HepG2 (cell line): ENCODE measurements at regions not wholly inside any gene's neighbourhood (a gene's known extent, or its start where the extent isn't known, plus 50 kb on each side); places are given as distances from the start of the nearest gene placed in this dataset.

ENCODE experiments used
- ATAC-seq: fragments of 200-7000 bp; cut with Tn5 transposase; 3 replicates; pipeline ENCODE4 v1.9.1; 2020; ENCODE audit warnings: mild to moderate bottlenecking, moderate library complexity
- BruUV-seq: library from RNA; stranded (reverse); fragments of 400-500 nt; replicated peaks from 2 replicates; lab custom pipeline; 2021; lab: Mats Ljungman, UMichigan
- CTCF ChIA-PET: fragments of 300-600 bp; formaldehyde crosslinking; extraction: SDS; loops from one replicate; lab custom pipeline; 2021; ENCODE audit warnings: low total read pairs, inconsistent platforms, low intra/inter-chr PET ratio; lab: Yijun Ruan, JAX
- POLR2A ChIA-PET: fragments of 350-600 bp; sonication (Branson Sonifier 250); formaldehyde crosslinking; loops from one replicate; lab custom pipeline; 2020; ENCODE audit warnings: antibody characterized with exemption, inconsistent platforms; lab: Yijun Ruan, JAX
- DNase-seq: peaks from one replicate; pipeline ENCODE4 v3.0.0-alpha.2; 2015; ENCODE audit warnings: low spot score
- FAIRE-seq: peaks from 3 replicates; lab custom pipeline; 2011; peaks lifted over from hg19 to GRCh38; lab: Jason Lieb, UNC
- H2AFZ ChIP-seq: one replicate; pipeline ENCODE4 v1.6.1; 2011; ENCODE audit warnings: low read length, inconsistent platforms
- H3K27ac ChIP-seq: fragments of 300-600 bp; 3 replicates; pipeline ENCODE4 v1.8.0; 2011; ENCODE audit warnings: mixed run types, mild to moderate bottlenecking, mixed read lengths, low read length, inconsistent platforms; ENCODE audit not compliant: insufficient read depth; ENCODE audit errors: extremely low read length
- H3K27me3 ChIP-seq, 2 experiments: fragments of 200-600 bp in 1 of 2; 2 replicates in 1 of 2; 3 replicates in 1 of 2; pipeline versions ENCODE4 v1.6.0 to v1.8.0; 2011; ENCODE audit warnings: low read length in 2 of 2, mild to moderate bottlenecking in 2 of 2, moderate library complexity in 2 of 2, inconsistent platforms in 1 of 2; ENCODE audit not compliant: insufficient read depth in 2 of 2, control insufficient read depth in 1 of 2
- H3K36me3 ChIP-seq, 2 experiments: fragments of 200-600 bp in 1 of 2; replicated peaks in 1 of 2; 2 replicates in 1 of 2; 3 replicates in 1 of 2; pipeline versions ENCODE4 v1.5.1 to v1.8.0; 2011; ENCODE audit warnings: low read length in 2 of 2, inconsistent platforms in 1 of 2; ENCODE audit not compliant: insufficient read depth in 2 of 2, control insufficient read depth in 1 of 2
- H3K4me1 ChIP-seq: 2 replicates; pipeline ENCODE4 v1.5.1; 2012; ENCODE audit warnings: low read length, inconsistent platforms; ENCODE audit not compliant: insufficient read depth
- H3K4me2 ChIP-seq: 2 replicates; pipeline ENCODE4 v1.6.0; 2011; ENCODE audit warnings: low read depth, low read length, inconsistent platforms
- H3K4me3 ChIP-seq, 3 experiments: fragments of 200-600 bp in 1 of 3; sonication (generic), shearing (Covaris generic) in 1 of 3; replicated peaks in 1 of 3; 2 replicates each; pipeline ENCODE4 v1.5.1; 2011 to 2016; ENCODE audit warnings: low read length in 3 of 3, inconsistent platforms in 2 of 3, low read depth in 2 of 3, mild to moderate bottlenecking in 2 of 3, control low read depth in 1 of 3, mixed read lengths in 1 of 3; ENCODE audit not compliant: insufficient read depth in 1 of 3
- H3K79me2 ChIP-seq: one replicate; pipeline ENCODE4 v1.6.1; 2011; ENCODE audit warnings: low read length, inconsistent platforms; ENCODE audit not compliant: insufficient read depth
- H3K9ac ChIP-seq: 2 replicates; pipeline ENCODE4 v1.6.0; 2011; ENCODE audit warnings: mild to moderate bottlenecking, low read depth, low read length, inconsistent platforms; ENCODE audit not compliant: insufficient read depth
- H3K9me3 ChIP-seq: 2 replicates; pipeline ENCODE4 v1.5.1; 2012; ENCODE audit warnings: mild to moderate bottlenecking, low read length
- H4K20me1 ChIP-seq: 2 replicates; pipeline ENCODE4 v1.6.0; 2011; ENCODE audit warnings: inconsistent platforms, mild to moderate bottlenecking, low read length, moderate library complexity; ENCODE audit not compliant: insufficient read depth
- DNMT3B ChIP-seq: conservative IDR thresholded peaks from 2 replicates; pipeline ENCODE4 v1.6.1; 2016; ENCODE audit warnings: missing biosample characterization, control low read depth
- ERF ChIP-seq: IDR thresholded peaks from 2 replicates; pipeline ENCODE4 v1.6.1; 2018; ENCODE audit warnings: missing biosample characterization, missing genetic modification reagents
- NFRKB ChIP-seq: fragments of 450-650 bp; IDR thresholded peaks from 2 replicates; pipeline ENCODE4 v1.6.1; 2017
- SMAD9 ChIP-seq: sonication (generic); formaldehyde crosslinking; IDR thresholded peaks from 2 replicates; pipeline ENCODE4 v1.5.1; 2020; ENCODE audit warnings: mild to moderate bottlenecking, missing genetic modification reagents
- YEATS2 ChIP-seq: sonication (generic); formaldehyde crosslinking; IDR thresholded peaks from 2 replicates; pipeline ENCODE4 v1.4.0; 2020; ENCODE audit warnings: missing genetic modification reagents, borderline replicate concordance
- ZFP36L1 ChIP-seq: sonication (generic); formaldehyde crosslinking; IDR thresholded peaks from 2 replicates; pipeline ENCODE4 v1.8.0; 2022; ENCODE audit warnings: mild to moderate bottlenecking, missing genetic modification reagents, moderate library complexity
- ZNF350 ChIP-seq: sonication (generic); formaldehyde crosslinking; IDR thresholded peaks from 2 replicates; pipeline ENCODE4 v1.4.0; 2020; ENCODE audit warnings: mild to moderate bottlenecking, low read depth, missing genetic modification reagents, borderline replicate concordance
- ZNF562 ChIP-seq: sonication (generic); formaldehyde crosslinking; IDR thresholded peaks from 2 replicates; pipeline ENCODE4 v1.8.0; 2022; ENCODE audit warnings: missing genetic modification reagents, borderline replicate concordance
- ZSCAN29 ChIP-seq: sonication (generic); formaldehyde crosslinking; conservative IDR thresholded peaks from 2 replicates; pipeline ENCODE4 v1.4.0; 2020; ENCODE audit warnings: mild to moderate bottlenecking, missing genetic modification reagents
- WGBS: methylation state at CpG from one replicate; pipeline ENCODE4 v1.1.6; 2017; ENCODE audit warnings: low lambda C conversion rate; 5-methylcytosine and 5-hydroxymethylcytosine counted together
- in situ Hi-C: cut with HindIII; loops from 2 replicates; pipeline ENCODE4 v1.10.0; 2017; ENCODE audit warnings: low pct_unique_long_range_greater_than_20kb; ENCODE audit not compliant: extremely low pct_ligation_motif_present
- intact Hi-C: fragments of 100-400 bp; cut with micrococcal nuclease; formaldehyde crosslinking; loops from one replicate; pipeline ENCODE4 v1.10.0; 2022; ENCODE audit not compliant: unreplicated experiment
- TF ChIP-seq, protein P1 (sequence below): sonication (generic); formaldehyde crosslinking; IDR thresholded peaks from 2 replicates; pipeline ENCODE4 v1.4.0; 2020; ENCODE audit warnings: mild to moderate bottlenecking, missing genetic modification reagents, borderline replicate concordance
- TF ChIP-seq, protein P2 (sequence below): sonication (generic); formaldehyde crosslinking; IDR thresholded peaks from 2 replicates; pipeline ENCODE4 v1.4.0; 2020; ENCODE audit warnings: mild to moderate bottlenecking, missing genetic modification reagents
- TF ChIP-seq, protein P3 (sequence below): sonication (generic); formaldehyde crosslinking; IDR thresholded peaks from 2 replicates; pipeline ENCODE4 v1.9.0; 2021; ENCODE audit warnings: missing genetic modification reagents, borderline replicate concordance

DNA sequence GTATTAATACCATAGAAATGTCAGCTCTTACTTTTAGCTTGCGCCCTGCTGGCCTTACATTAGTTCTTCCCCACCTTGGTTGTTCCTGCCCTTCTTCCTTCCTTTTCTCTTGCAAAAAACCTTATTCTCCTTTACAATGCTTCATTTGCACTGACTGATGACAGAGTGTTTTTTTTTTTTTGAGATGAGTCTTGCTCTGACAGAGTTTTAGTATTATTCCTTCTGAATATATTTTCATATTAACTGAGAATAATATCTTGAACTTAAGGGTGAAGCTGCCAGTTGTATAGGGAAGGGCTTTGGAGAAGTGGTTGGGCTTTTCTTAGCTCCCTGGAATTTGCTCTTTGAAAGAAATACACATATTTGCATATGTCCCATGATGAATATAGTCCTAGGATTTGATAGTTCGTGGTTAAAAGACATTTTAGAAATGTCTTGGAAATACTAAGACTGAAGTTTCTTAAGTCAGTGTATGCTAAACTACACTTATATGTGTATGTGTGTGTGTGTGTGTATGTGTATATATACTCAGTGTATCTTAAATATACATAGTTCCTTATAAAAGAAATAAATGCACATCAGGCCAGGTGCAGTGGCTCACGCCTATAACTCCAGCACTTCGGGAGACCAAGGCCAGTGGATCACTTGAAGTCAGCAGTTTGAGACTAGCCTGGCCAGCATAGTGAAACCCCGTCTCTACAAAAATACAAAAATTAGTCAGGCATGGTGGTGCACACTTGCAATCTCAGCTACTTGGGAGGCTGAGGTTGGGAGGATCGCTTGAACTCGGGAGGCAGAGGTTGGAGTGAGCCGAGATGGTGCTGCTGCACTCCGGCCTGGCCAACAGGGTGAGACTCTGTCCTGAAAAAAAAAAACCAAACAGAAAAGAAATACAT lies 216.1 kb upstream of the MYLIP start (continued):
- TF ChIP-seq, protein P1, sequence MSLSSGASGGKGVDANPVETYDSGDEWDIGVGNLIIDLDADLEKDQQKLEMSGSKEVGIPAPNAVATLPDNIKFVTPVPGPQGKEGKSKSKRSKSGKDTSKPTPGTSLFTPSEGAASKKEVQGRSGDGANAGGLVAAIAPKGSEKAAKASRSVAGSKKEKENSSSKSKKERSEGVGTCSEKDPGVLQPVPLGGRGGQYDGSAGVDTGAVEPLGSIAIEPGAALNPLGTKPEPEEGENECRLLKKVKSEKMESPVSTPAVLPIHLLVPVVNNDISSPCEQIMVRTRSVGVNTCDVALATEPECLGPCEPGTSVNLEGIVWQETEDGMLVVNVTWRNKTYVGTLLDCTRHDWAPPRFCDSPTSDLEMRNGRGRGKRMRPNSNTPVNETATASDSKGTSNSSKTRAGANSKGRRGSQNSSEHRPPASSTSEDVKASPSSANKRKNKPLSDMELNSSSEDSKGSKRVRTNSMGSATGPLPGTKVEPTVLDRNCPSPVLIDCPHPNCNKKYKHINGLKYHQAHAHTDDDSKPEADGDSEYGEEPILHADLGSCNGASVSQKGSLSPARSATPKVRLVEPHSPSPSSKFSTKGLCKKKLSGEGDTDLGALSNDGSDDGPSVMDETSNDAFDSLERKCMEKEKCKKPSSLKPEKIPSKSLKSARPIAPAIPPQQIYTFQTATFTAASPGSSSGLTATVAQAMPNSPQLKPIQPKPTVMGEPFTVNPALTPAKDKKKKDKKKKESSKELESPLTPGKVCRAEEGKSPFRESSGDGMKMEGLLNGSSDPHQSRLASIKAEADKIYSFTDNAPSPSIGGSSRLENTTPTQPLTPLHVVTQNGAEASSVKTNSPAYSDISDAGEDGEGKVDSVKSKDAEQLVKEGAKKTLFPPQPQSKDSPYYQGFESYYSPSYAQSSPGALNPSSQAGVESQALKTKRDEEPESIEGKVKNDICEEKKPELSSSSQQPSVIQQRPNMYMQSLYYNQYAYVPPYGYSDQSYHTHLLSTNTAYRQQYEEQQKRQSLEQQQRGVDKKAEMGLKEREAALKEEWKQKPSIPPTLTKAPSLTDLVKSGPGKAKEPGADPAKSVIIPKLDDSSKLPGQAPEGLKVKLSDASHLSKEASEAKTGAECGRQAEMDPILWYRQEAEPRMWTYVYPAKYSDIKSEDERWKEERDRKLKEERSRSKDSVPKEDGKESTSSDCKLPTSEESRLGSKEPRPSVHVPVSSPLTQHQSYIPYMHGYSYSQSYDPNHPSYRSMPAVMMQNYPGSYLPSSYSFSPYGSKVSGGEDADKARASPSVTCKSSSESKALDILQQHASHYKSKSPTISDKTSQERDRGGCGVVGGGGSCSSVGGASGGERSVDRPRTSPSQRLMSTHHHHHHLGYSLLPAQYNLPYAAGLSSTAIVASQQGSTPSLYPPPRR, result no peak

DNA sequence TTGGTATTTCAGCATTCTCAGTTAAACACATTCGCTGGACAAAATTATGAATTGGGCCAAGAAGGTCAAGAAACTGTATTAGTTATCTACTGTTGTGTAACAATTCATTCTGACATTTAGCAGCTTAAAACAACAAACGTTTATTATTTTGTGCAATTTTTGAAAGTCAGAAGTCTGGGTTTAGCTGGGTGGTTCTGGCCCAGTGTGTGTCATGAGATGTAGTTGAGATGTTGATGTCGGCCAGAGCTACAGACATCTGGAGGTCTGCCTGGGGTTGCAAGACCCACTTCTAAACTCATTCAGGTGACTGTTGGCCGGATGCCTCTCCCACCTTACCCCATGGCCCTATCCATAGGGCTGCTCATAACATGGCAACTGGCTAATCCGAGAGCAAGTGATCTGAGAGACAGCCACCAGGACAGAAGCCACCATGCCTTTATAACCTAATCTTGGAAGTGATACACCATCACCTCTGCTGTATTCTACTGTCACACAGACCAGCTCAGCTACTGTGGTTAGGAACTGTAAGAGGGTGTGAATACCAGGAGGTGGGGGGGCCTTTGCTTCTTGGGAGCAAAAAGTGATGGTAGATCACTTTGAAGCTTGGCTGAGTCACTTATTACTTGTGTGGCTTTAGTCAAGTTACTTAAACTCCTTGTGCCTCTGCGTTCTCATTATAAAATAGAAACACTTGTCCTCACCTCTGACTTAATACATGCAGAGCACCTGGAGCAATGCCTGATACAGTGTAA lies 217.0 kb upstream of the MYLIP start:
- CTCF ChIA-PET, result no interaction called here
- no peaks in the 10 kb centered on the region for H4K20me1 ChIP-seq

More for the DNA sequence above, 217.0 kb upstream of the MYLIP start:
- no peak overlapping the region for H3K4me3 ChIP-seq
- no peaks in the 10 kb centered on the region for H3K4me1 ChIP-seq
- no peaks in the 10 kb centered on the region for H3K36me3 ChIP-seq
- no peak overlapping the region for H3K4me2 ChIP-seq
- WGBS, result 7% methylated on average over 6 of the region's 6 CpGs
- in situ Hi-C loops, result no loop called here
- H2AFZ ChIP-seq, result no peak overlapping the region
- no peak overlapping the region for H3K9ac ChIP-seq
- H3K79me2 ChIP-seq, result no peaks in the 10 kb centered on the region
- POLR2A ChIA-PET, result no interaction called here
- H3K27ac ChIP-seq, result no peak overlapping the region
- no peak for DNase-seq
- intact Hi-C loops, result no loop called here
- no peak for FAIRE-seq
- H3K27me3 ChIP-seq, result peaks cover 2 to 34% of the 10 kb centered on the region in 2 experiments; a peak in 3 of 5 replicates
- no peak for ATAC-seq
- TF ChIP-seq DNMT3B (CRISPR knock-in tag) (no peak), NFRKB (no peak), SMAD9 (CRISPR knock-in tag) (no peak), ERF (no peak), ZFP36L1 (CRISPR knock-in tag) (no peak), YEATS2 (CRISPR knock-in tag) (no peak), ZNF562 (CRISPR knock-in tag) (no peak), ZNF350 (CRISPR knock-in tag) (no peak), ZSCAN29 (CRISPR knock-in tag) (no peak)
- TF ChIP-seq, protein P2, sequence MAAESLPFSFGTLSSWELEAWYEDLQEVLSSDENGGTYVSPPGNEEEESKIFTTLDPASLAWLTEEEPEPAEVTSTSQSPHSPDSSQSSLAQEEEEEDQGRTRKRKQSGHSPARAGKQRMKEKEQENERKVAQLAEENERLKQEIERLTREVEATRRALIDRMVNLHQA (CRISPR knock-in tag), result no peak
- TF ChIP-seq, protein P3, sequence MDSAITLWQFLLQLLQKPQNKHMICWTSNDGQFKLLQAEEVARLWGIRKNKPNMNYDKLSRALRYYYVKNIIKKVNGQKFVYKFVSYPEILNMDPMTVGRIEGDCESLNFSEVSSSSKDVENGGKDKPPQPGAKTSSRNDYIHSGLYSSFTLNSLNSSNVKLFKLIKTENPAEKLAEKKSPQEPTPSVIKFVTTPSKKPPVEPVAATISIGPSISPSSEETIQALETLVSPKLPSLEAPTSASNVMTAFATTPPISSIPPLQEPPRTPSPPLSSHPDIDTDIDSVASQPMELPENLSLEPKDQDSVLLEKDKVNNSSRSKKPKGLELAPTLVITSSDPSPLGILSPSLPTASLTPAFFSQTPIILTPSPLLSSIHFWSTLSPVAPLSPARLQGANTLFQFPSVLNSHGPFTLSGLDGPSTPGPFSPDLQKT, result no peak
- H3K9me3 ChIP-seq, result no peaks in the 10 kb centered on the region
- no TSS peak for BruUV-seq
